H9 (cell line): ENCODE measurements at regions not wholly inside any gene's neighbourhood (a gene's known extent, or its start where the extent isn't known, plus 50 kb on each side); places are given as distances from the start of the nearest gene placed in this dataset.

ENCODE experiments used
- DNase-seq: peaks from one replicate; pipeline ENCODE4 v3.0.0-alpha.2; 2017
- H2AFZ ChIP-seq: one replicate; pipeline ENCODE4 v1.6.1; 2013; ENCODE audit warnings: mild to moderate bottlenecking, low read length, control low read depth, moderate library complexity
- H2AK5ac ChIP-seq: 2 replicates; pipeline ENCODE4 v1.6.1; 2013; ENCODE audit warnings: low read length, control low read depth, mixed read lengths; ENCODE audit not compliant: insufficient read length
- H2BK120ac ChIP-seq: one replicate; pipeline ENCODE4 v1.6.1; 2013; ENCODE audit warnings: low read depth, mild to moderate bottlenecking, low read length, control low read depth, inconsistent platforms; ENCODE audit not compliant: poor library complexity, severe bottlenecking
- H2BK12ac ChIP-seq: 2 replicates; pipeline ENCODE4 v1.6.1; 2013; ENCODE audit warnings: low read length, control low read depth, mixed read lengths, low read depth; ENCODE audit not compliant: insufficient read length
- H2BK15ac ChIP-seq: 2 replicates; pipeline ENCODE4 v1.6.1; 2013; ENCODE audit warnings: low read depth, low read length, control low read depth
- H2BK20ac ChIP-seq: one replicate; pipeline ENCODE4 v1.6.1; 2013; ENCODE audit warnings: low read depth, mild to moderate bottlenecking, low read length, control low read depth, inconsistent platforms; ENCODE audit not compliant: poor library complexity, severe bottlenecking
- H2BK5ac ChIP-seq: 2 replicates; pipeline ENCODE4 v1.6.1; 2013; ENCODE audit warnings: low read length, control low read depth, mixed read lengths; ENCODE audit not compliant: insufficient read length
- H3K14ac ChIP-seq: 2 replicates; pipeline ENCODE4 v1.6.1; 2013; ENCODE audit warnings: low read length, control low read depth; ENCODE audit not compliant: insufficient read depth
- H3K18ac ChIP-seq: 2 replicates; pipeline ENCODE4 v1.6.1; 2013; ENCODE audit warnings: low read depth, mild to moderate bottlenecking, mixed read lengths, low read length, control low read depth; ENCODE audit not compliant: insufficient read length
- H3K23ac ChIP-seq: 2 replicates; pipeline ENCODE4 v1.6.1; 2013; ENCODE audit warnings: low read length, control low read depth, mixed read lengths, low read depth; ENCODE audit not compliant: insufficient read length
- H3K23me2 ChIP-seq: 2 replicates; pipeline ENCODE4 v1.6.1; 2013; ENCODE audit warnings: low read depth, mild to moderate bottlenecking, mixed read lengths, low read length, control low read depth; ENCODE audit not compliant: insufficient read length, poor library complexity, severe bottlenecking
- H3K27ac ChIP-seq: 2 replicates; pipeline ENCODE4 v1.5.1; 2013; ENCODE audit warnings: low read length, control low read depth, mixed read lengths, low read depth; ENCODE audit not compliant: insufficient read length
- H3K27me3 ChIP-seq: 2 replicates; pipeline ENCODE4 v1.6.1; 2013; ENCODE audit warnings: low read length, control low read depth, inconsistent platforms; ENCODE audit not compliant: insufficient read depth
- H3K4ac ChIP-seq: 2 replicates; pipeline ENCODE4 v1.6.1; 2013; ENCODE audit warnings: low read depth, mild to moderate bottlenecking, control low read depth, inconsistent platforms, low read length, moderate library complexity
- H3K4me1 ChIP-seq: 2 replicates; pipeline ENCODE4 v1.6.1; 2013; ENCODE audit warnings: low read length, control low read depth, inconsistent platforms; ENCODE audit not compliant: insufficient read depth
- H3K4me2 ChIP-seq: 2 replicates; pipeline ENCODE4 v1.6.1; 2013; ENCODE audit warnings: low read length, control low read depth, mixed read lengths; ENCODE audit not compliant: insufficient read length, insufficient read depth
- H3K56ac ChIP-seq: 2 replicates; pipeline ENCODE4 v1.6.1; 2013; ENCODE audit warnings: low read depth, mild to moderate bottlenecking, mixed read lengths, low read length, control low read depth; ENCODE audit not compliant: insufficient read length
- H3K79me1 ChIP-seq: 2 replicates; pipeline ENCODE4 v1.6.1; 2013; ENCODE audit warnings: low read depth, mild to moderate bottlenecking, moderate library complexity, low read length, control low read depth, inconsistent platforms; ENCODE audit not compliant: insufficient read depth, poor library complexity, severe bottlenecking
- H3K79me2 ChIP-seq: 2 replicates; pipeline ENCODE4 v1.6.1; 2013; ENCODE audit warnings: low read length, control low read depth, inconsistent platforms; ENCODE audit not compliant: insufficient read depth
- H3K9ac ChIP-seq: 2 replicates; pipeline ENCODE4 v1.6.1; 2013; ENCODE audit warnings: low read length, control low read depth, mixed read lengths; ENCODE audit not compliant: insufficient read length; ENCODE audit errors: extremely low read depth
- H3K9me3 ChIP-seq: one replicate; pipeline ENCODE4 v1.6.1; 2013; ENCODE audit warnings: low read depth, low read length, inconsistent platforms; ENCODE audit not compliant: control insufficient read depth
- H3T11ph ChIP-seq: one replicate; pipeline ENCODE4 v1.6.1; 2013; ENCODE audit warnings: mild to moderate bottlenecking, low read length, control low read depth, inconsistent platforms
- H4K20me1 ChIP-seq: one replicate; pipeline ENCODE4 v1.6.1; 2013; ENCODE audit not compliant: control insufficient read depth, insufficient read length, insufficient read depth
- H4K5ac ChIP-seq: 2 replicates; pipeline ENCODE4 v1.6.1; 2013; ENCODE audit warnings: low read depth, mild to moderate bottlenecking, mixed read lengths, low read length, control low read depth; ENCODE audit not compliant: insufficient read length
- H4K8ac ChIP-seq: replicated peaks from 2 replicates; pipeline ENCODE4 v1.6.1; 2013; ENCODE audit warnings: low read length, control low read depth, mixed read lengths, low read depth; ENCODE audit not compliant: insufficient read length
- H4K91ac ChIP-seq: 2 replicates; pipeline ENCODE4 v1.6.1; 2013; ENCODE audit warnings: low read depth, mild to moderate bottlenecking, moderate library complexity, mixed read lengths, low read length, control low read depth; ENCODE audit not compliant: insufficient read length
- H3K27ac Mint-ChIP-seq, 3 experiments: 2 replicates in 2 of 3; 3 replicates in 1 of 3; pipeline ENCODE4 v1.8.0; 2020 to 2021; ENCODE audit warnings: mixed read lengths in 3 of 3, mild to moderate bottlenecking in 1 of 3, moderate library complexity in 1 of 3
- H3K27me3 Mint-ChIP-seq: 2 replicates; pipeline ENCODE4 v1.8.0; 2021; ENCODE audit warnings: low read depth, mild to moderate bottlenecking, moderate library complexity, mixed read lengths
- H3K36me3 Mint-ChIP-seq, 3 experiments: 2 replicates in 2 of 3; 3 replicates in 1 of 3; pipeline ENCODE4 v1.8.0; 2020 to 2021; ENCODE audit warnings: low read depth in 3 of 3, mixed read lengths in 3 of 3; ENCODE audit not compliant: insufficient read depth in 1 of 3
- H3K4me1 Mint-ChIP-seq, 2 experiments: 2 replicates each; pipeline ENCODE4 v1.8.0; 2020; ENCODE audit warnings: mixed read lengths in 2 of 2
- H3K4me3 Mint-ChIP-seq, 2 experiments: 2 replicates in 1 of 2; 3 replicates in 1 of 2; pipeline ENCODE4 v1.8.0; 2020 to 2021; ENCODE audit warnings: mild to moderate bottlenecking in 2 of 2, mixed read lengths in 2 of 2, moderate library complexity in 1 of 2
- H3K9me3 Mint-ChIP-seq, 2 experiments: 2 replicates in 1 of 2; 3 replicates in 1 of 2; pipeline ENCODE4 v1.8.0; 2020; ENCODE audit warnings: mild to moderate bottlenecking in 2 of 2, mixed read lengths in 2 of 2, moderate library complexity in 1 of 2
- WGBS: extraction: QIAGEN DNeasy Blood & Tissue Kit; methylation state at CpG from one replicate; pipeline ENCODE4 v1.1.7; 2013; ENCODE audit warnings: missing lambda C conversion rate, low lambda C conversion rate, mixed read lengths; ENCODE audit not compliant: insufficient read length; ENCODE audit errors: extremely low coverage; 5-methylcytosine and 5-hydroxymethylcytosine counted together
- TF ChIP-seq, protein P1 (sequence below): fragments of 200-600 bp; sonication (generic); conservative IDR thresholded peaks from 3 replicates; pipeline ENCODE4 v1.8.0; 2021; ENCODE audit warnings: antibody characterized with exemption, mild to moderate bottlenecking

DNA sequence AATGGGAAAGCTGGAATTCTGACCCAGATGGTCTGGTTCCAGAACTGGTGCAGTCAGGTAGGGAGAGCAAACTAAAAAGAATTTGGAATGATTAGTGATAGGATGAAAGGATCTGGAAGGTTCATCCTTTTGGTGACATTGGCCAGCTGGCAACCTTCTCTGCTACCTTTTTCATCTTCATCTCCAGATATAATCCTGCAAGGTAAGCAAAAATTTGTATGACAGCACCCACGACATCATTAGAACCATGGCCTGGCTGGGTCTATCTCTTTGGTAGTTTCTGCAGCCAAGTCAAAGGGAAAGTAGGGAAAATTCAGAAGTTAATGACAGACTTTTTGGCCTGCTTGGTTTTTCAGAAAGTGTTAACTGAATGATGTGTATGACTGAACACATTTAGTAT, 188.9 kb upstream of the MALRD1 start:
- TF ChIP-seq, protein P1, sequence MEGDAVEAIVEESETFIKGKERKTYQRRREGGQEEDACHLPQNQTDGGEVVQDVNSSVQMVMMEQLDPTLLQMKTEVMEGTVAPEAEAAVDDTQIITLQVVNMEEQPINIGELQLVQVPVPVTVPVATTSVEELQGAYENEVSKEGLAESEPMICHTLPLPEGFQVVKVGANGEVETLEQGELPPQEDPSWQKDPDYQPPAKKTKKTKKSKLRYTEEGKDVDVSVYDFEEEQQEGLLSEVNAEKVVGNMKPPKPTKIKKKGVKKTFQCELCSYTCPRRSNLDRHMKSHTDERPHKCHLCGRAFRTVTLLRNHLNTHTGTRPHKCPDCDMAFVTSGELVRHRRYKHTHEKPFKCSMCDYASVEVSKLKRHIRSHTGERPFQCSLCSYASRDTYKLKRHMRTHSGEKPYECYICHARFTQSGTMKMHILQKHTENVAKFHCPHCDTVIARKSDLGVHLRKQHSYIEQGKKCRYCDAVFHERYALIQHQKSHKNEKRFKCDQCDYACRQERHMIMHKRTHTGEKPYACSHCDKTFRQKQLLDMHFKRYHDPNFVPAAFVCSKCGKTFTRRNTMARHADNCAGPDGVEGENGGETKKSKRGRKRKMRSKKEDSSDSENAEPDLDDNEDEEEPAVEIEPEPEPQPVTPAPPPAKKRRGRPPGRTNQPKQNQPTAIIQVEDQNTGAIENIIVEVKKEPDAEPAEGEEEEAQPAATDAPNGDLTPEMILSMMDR: no peak
- Histone ChIP-seq H4K91ac (no peak overlapping the region), H2BK15ac (no peak overlapping the region), H2AK5ac (no peak overlapping the region), H3T11ph (no peak overlapping the region), H2BK12ac (no peak overlapping the region), H3K4me1 (peaks cover 2% of the 10 kb centered on the region; the same call in 1 of the 2 replicates), H3K9me3 (no peaks in the 10 kb centered on the region), H3K27ac (no peak overlapping the region), H3K79me1 (no peaks in the 10 kb centered on the region), H3K23ac (no peak overlapping the region), H2BK120ac (no peak overlapping the region), H3K79me2 (no peaks in the 10 kb centered on the region), H2AFZ (no peak overlapping the region), H3K4ac (no peak overlapping the region), H3K56ac (no peak overlapping the region), H3K18ac (no peak overlapping the region), H2BK20ac (no peak overlapping the region), H4K8ac (no peak overlapping the region), H2BK5ac (no peak overlapping the region), H4K20me1 (no peaks in the 10 kb centered on the region), H3K9ac (no peak overlapping the region), H3K27me3 (no peaks in the 10 kb centered on the region), H4K5ac (no peak overlapping the region), H3K14ac (no peak overlapping the region), H3K4me2 (no peak overlapping the region), H3K23me2 (no peaks in the 10 kb centered on the region)
- no CpG with 5 or more reads among the region's 1 CpG for WGBS
- H3K36me3 Mint-ChIP-seq: no peaks in the 10 kb centered on the region
- H3K27me3 Mint-ChIP-seq: no peaks in the 10 kb centered on the region
- H3K4me1 Mint-ChIP-seq: peaks cover 11 to 15% of the 10 kb centered on the region in 2 experiments
- no peak overlapping the region for H3K27ac Mint-ChIP-seq
- H3K4me3 Mint-ChIP-seq: no peak overlapping the region
- no peak for DNase-seq
- H3K9me3 Mint-ChIP-seq: no peaks in the 10 kb centered on the region; a peak in 1 of 5 replicates
